OCI-LY7 (cell line): ENCODE measurements at regions not wholly inside any gene's neighbourhood (a gene's known extent, or its start where the extent isn't known, plus 50 kb on each side); places are given as distances from the start of the nearest gene placed in this dataset.

ENCODE experiments used
- EZH2phosphoT487 ChIP-seq: fragments of 200-600 bp; sonication (generic); IDR thresholded peaks from 2 replicates; pipeline ENCODE4 v1.6.1; 2018; ENCODE audit warnings: low read depth, borderline replicate concordance, mild to moderate bottlenecking, mixed run types, antibody characterized with exemption, low read length, moderate library complexity, mixed read lengths
- TF ChIP-seq, protein P1 (sequence below): fragments of 200-600 bp; sonication (generic); conservative IDR thresholded peaks from 2 replicates; pipeline ENCODE4 v1.5.1; 2014; ENCODE audit warnings: mild to moderate bottlenecking, antibody characterized with exemption, low read length, moderate library complexity, mixed read lengths

GRCh38 chr3:882533-882932, 210.3 kb upstream of the CNTN6 start:
- TF ChIP-seq, protein P1, sequence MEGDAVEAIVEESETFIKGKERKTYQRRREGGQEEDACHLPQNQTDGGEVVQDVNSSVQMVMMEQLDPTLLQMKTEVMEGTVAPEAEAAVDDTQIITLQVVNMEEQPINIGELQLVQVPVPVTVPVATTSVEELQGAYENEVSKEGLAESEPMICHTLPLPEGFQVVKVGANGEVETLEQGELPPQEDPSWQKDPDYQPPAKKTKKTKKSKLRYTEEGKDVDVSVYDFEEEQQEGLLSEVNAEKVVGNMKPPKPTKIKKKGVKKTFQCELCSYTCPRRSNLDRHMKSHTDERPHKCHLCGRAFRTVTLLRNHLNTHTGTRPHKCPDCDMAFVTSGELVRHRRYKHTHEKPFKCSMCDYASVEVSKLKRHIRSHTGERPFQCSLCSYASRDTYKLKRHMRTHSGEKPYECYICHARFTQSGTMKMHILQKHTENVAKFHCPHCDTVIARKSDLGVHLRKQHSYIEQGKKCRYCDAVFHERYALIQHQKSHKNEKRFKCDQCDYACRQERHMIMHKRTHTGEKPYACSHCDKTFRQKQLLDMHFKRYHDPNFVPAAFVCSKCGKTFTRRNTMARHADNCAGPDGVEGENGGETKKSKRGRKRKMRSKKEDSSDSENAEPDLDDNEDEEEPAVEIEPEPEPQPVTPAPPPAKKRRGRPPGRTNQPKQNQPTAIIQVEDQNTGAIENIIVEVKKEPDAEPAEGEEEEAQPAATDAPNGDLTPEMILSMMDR: no peak
- TF ChIP-seq EZH2phosphoT487: no peak
